ENCODE measurements at regions not wholly inside any gene's neighbourhood (a gene's known extent, or its start where the extent isn't known, plus 50 kb on each side); places are given as distances from the start of the nearest gene placed in this dataset.

- TF ChIP-seq EZH2 (IDR thresholded peaks at IDR 0.05; ENCODE audit: insufficient read depth, poor library complexity, severe bottlenecking) (no peak), EZH2phosphoT487 (IDR thresholded peaks at IDR 0.05; ENCODE audit: insufficient read depth, low read depth) (no peak)
Observed at GRCh38 chr3:117887031-117887430, 1147.6 kb downstream of the IGSF11 start.

All from GM23248 (cell line).